T-helper 1 cell (primary cell): ENCODE measurements at regions not wholly inside any gene's neighbourhood (a gene's known extent, or its start where the extent isn't known, plus 50 kb on each side); places are given as distances from the start of the nearest gene placed in this dataset.
"Not testable (repeated sequence)": the region's sequence is repeated elsewhere in the genome, so short reads cannot be mapped to it uniquely, and the experiment has no call there.

Experiments used
- DNase-seq, 5 donors: peaks; one replicate each; pipeline ENCODE4 v3.0.0-alpha.2; 2012 to 2020

DNA sequence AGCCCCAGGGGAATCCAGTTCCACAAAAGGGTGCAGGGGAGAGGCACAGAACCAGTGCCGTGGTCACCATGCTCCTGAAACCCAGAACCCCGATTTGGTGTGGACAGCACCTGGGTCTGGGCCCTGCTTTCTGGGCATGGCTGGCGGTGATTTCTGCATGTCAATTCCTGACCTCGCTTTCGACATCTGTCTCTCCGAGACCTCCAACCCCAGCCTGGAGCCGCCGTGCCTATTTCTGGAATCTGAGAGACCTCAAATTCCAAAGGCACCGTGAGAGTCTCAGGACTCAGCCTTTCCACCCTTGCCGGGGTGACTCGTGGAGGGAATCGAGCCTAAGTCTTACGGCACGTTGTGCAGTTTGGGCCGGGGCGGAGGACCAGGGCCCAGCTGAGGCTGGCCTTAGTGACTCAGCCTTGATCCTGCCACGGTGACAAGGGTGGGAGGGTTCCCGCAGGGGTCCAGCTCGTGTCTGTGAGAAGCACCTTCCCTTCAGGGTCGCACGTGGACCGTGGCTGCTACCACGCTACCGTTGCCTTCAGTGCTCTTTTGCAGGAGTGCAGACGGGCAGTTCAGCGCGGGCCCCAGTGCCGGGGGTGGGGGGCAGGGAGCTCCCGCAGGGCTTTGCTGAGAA, 133.7 kb downstream of the PXDC1 start:
- DNase-seq, result no peak

DNA sequence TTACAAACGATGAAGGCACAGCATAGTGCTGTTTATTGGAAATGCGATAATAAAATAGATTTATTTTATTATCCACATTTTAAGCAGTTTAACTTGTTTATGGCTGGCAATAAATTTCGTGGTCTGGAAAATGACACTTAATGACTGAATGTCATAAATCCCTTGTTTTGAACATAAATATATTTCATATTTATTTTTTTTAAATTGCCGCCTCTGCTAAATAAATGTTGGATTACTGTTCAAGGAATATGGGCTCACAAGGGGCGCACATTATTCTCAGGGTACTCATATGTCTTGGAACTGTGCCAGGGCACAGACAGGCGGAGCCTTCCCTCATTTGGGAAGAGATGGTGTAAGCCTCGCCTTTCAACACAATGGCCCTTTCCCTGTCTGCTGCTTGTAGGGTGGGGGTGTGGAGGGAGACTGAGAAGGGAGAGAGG, 134.3 kb downstream of the PXDC1 start:
- no peak for DNase-seq

DNA sequence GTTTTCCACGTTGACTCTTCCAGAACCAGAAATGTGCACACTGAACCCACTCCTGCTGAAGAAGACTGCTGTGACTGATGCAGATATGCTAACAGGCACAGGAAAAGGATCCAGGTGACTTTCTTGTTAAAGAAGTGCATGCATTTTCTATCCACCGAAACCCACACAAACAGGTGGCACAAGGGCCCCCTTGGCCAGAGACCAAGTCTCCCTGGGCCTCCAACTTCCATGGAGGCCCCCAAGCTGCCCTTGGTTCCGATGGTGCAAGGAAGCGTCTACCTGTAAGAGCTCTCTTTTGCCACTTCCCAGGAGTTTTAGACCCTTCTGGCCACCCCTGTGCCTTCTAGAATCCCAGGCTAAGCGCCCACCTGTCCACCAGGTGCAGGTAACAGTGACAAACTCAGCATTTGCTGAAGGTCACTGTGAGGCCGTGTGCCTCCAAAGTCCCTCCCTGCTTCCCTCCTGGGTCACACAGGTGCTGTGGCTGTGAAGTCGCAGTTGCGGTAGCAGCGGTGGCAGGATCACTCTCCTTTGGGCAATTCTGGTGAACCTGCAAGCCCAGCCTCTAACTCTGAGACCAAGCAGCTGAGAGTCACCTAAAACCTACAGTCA, 134.8 kb downstream of the PXDC1 start:
- no peak for DNase-seq

DNA sequence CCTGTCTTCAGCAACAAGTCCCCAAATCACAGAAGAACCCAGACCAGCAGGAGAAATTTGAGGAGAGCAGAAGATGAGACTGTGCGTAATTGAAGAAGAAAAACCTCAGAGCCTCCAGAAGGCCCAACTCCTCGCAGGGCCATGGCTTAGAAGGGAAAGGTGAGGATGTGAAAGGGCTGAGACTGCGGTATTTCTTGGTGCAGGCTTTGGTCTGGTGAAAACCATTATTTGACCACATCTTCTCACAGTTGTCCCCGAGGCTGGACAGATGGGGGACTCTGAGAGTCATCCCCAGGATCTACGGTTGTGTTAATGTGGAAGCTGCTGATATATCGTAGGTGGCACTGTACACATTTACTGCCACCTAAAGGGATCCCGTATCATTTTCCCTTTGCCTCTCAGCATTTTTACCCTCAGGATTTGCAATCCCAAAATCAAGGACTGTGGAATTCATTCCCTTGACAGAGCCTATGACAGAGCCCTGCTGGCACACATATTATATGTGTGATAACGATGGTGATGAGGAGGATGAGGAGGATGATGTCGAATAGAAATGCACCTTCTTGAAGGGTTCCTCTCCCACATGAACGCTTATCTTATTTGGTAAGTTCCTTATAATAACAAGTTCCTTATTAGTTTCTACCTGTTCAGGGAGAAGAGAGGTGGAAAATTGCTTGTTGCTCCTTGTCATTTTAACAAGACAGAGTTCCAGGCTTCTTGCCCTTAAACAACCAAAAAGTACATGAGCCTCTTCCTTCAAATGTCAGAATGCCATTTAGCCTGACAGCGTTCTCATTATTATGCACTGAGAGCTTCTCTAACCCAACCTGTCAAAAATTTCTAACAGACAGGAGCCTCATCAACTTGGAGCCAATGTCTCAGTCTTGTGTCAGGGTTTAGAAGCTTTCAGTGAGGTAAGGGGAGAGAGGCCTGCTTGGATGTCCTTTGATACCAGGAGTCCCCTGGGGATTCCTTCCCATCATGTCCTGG, 135.8 kb downstream of the PXDC1 start:
- DNase-seq, result no peak

DNA sequence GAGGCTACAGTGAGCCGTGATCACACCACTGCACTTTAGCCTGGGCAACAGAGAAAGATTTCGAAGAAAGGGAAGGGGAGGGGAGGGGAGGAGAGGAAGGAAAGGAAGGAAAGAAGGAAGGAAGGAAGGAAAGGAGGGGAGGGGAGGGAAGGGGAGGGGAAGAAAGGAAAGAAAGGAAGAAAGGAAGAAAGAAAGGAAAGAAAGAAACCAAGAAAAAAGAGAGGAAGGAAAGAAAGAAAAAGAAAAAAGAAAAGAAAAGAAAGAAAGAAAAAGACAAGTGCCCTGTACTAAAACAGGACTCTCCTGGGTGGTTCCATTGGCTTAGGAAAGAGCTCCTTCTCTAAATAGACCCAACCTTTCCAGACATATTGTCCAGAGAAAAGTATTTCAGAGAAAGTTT, 136.6 kb downstream of the PXDC1 start:
- DNase-seq, result no peak

DNA sequence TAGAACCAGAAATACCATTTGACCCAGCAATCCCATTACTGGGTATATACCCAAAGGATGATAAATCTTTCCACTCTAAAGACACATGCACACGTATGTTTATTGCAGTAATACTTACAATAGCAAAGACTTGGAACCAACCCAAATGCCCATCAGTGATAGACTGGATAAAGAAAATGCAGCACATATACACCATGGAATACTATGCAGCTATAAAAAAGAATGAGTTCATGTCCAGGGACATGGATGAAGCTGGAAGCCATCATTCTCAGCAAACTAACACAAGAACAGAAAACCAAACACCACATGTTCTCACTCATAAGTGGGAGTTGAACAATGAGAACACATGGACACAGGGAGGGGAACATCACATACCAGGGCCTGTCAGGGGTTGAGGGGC, 137.9 kb downstream of the PXDC1 start:
- not testable (repeated sequence) for DNase-seq

DNA sequence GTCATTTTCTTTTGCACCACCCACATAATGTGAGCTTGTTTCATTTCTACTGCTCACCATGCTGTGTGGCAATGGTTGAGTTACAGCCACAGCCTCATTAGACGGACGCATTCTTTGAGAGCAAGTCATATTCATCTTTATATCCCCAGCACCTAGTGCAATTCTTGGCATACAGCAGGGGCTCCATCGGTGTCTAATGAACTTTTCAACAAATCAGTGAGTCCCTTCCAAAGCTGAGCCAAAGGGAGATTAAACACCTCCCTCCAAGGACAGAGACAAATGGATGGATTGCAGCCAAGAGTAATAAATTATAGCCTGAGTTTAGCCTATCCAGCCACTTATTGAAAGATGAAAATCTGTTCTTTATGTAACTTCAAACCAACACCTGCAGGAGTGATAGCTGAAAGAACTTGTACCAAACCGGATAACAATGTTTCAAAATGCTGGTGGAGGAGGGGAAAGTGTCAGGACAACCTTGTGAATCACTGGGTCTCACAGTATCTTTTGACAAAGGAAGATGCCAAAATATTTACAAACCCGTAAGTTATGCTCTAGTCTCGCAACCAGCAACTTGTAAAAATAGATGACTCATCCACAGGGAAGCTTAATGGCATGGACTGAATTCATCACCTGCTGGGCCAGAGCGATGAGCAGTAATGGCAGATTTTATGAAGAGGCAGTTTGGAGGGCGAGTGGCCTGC, 139.0 kb downstream of the PXDC1 start:
- no peak for DNase-seq

DNA sequence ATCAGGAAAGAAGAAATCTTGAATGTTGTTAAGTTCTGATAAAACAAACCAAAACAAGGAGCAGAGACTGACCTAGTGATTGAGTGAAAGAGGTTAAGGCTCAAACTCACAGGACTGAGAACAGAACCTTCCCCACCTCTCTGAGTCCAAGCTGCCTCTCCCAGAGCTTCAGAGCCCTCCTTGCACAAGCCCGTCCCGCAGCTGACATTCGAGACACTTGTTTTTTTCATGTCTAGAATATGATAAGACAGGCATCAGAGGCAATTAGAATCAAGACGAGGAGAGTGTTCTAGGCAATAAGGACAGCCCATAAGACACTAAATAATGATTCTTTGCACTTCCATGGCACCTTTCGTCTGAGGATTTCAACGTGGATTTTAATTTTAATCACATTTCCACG, 140.6 kb downstream of the PXDC1 start:
- DNase-seq, result no peak

DNA sequence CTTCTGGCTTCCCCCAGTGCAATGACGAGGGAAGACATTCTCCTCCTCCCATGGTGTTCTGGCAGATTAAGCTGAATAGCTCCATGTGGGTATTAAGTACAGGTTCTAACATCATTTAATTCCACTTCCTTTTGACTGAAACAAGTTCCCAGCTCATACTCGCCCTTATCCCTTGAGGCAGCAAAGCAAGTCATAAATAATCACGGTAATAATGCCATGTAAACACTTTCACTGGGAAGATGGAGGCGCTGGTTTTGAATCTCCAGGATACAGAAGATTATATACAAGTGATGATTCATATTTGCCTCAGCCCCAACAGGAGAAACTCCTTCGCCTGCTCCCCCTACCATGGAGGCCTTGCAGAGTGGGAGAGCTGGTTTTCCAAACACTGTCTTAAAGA, 141.3 kb downstream of the PXDC1 start:
- no peak for DNase-seq

DNA sequence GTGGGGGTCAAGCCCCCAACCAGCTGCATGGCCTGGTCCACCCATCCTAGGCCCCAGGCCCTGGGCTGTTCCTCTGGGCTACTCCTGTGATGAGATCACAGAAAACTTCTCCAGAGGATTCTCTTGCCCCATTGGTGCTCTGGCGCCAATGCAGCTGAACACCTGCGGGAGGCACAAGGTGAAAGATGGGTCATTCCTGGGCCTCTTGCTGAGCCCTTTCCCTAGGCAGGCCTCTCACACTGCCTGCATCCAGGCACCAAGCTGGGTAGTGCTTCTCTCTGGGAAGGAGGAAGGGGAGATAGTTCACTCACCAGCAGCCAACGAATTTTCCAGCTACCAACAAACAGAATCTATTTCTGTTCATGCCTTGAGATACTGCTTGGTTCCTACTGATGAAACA, 142.1 kb downstream of the PXDC1 start:
- no peak for DNase-seq

DNA sequence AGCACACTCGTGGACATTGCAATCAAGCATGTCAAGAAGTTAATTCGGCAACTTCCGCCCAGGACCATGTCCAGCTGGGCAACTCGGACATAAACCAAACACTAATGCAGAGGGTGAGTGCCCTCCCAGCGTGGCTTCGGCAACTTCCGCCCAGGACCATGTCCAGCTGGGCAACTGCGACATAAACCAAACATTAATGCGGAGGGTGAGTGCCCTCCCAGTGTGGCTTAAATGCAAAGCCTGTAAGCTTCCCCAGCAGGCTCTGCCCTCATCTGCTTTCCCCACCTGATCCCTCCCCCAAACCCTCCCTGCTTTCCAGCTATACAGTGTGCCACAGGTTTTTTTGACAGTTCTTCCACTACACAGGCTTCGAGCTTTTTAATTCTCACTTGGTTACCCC, 143.4 kb downstream of the PXDC1 start:
- DNase-seq, result no peak

DNA sequence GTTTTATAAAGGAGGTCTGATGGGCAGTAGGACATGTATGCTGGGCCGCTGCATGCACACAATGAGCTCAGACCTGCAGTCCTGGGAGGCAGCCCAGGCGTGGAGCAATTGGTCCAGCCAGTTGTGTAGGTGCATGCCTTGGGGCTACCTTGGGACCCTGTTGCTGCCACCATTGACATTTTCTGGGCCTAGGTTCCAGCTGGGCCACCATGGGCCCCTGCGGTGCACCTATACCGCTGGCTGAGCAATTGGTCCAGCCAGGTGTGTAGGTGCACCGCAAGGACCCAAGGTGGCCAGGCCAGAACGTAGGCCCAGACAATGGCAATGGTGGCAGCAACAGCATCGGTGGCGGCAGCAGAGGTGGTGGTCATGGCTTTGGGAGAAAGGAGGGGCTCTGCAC, 143.9 kb downstream of the PXDC1 start:
- DNase-seq, result no peak

DNA sequence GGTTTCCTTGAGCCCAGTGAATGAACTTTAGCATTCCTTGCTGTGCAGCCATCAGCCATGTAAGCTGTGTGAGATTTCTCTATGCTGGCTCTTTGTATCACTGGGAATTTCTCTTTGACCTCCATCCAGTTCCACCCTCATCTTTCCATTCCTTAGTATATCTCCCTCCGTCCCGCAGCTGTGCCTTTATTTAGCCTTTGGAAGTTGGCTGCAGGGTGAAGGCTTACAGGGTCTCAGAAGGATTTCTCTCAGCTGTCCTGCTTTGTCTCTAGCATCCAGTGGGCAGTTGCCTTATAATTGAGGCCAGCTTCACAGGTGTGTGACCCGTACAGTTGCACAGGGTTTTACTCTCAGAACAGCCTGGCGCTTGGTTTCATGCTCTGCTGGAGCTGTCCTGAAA, 144.3 kb downstream of the PXDC1 start:
- no peak for DNase-seq

DNA sequence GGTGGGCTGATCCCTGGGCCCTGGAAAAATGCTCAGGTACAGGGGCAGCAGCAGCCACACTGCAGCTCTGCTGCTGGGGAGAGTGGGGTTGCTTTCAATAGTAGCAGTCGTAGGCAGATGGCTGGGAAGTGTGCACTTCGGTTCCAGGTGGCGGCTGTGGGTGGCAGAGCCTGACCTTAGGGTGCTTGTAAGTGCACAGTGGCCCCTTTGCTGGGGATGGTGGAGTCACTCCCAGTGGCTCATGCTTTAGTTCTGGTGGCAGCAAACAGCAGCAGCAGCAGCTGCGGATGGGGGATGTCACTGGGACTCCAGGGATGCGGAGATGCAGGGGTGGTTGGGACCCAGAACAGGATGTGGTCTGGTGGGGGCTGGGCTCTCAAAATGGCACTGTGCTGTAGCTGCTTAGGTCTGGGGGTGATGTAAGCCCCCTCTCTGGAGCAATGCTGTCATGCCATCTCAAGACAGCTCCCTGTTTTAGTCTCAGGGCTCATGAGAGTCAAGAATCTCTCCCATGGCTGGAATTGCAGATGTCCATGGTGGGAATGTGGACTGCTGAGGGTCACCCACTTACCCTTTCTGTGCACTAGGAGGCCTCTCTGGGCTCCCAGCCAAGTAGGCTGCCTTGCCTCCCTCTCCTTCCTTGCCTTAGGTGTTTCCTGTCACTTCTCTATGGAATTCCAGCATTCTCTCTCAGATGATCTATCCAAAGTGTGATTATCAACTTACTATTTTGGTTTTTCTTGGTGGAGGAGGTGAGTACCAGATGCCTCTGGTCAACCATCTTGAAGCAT, 146.7 kb upstream of the SLC22A23 start:
- DNase-seq, result no peak

DNA sequence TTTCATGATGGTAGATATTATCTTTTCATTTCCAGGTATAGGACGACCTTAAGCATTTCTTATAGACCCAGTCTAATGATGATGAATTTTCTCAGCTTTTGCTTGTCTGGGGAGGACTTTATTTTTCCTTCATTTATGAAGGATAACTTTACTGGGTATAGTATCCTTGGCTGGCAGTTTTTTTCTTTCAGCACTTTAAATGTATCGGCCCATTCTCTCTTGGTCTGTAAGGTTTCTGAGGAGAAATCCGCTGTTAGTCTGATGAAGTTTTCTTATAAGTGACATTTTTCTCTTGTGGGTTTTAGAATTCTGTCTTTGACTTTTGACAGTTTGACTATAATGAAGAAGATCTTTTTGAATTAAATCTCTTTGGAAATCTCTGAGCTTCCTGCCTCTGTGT, 144.7 kb upstream of the SLC22A23 start:
- DNase-seq, result no peak

DNA sequence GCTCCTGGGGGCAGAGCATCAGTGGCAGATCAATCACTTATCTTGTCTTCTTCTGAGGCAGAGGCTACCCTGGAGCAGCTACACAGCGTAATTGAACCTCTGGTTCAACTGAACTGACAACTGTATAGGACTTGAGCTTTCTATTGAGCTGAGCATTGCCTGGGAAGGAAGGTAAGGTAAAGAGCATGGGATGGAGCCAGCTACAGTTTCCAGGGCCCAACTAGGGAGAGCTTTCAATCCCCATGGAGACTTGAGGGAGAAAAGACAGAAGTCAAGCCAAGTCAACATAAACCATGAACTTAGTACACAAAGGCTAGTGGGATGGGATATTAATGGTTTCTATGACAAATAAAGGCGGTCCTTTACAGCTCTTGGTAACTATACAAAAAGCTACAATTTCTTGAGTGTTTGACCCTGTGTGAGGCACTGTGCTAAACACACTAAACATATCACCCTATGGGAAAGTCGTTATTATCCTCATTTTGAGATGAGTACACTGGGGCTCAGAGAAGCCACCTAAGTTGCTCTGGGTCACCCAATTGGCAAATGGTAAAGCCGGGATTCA, 140.7 kb upstream of the SLC22A23 start:
- DNase-seq, result no peak

DNA sequence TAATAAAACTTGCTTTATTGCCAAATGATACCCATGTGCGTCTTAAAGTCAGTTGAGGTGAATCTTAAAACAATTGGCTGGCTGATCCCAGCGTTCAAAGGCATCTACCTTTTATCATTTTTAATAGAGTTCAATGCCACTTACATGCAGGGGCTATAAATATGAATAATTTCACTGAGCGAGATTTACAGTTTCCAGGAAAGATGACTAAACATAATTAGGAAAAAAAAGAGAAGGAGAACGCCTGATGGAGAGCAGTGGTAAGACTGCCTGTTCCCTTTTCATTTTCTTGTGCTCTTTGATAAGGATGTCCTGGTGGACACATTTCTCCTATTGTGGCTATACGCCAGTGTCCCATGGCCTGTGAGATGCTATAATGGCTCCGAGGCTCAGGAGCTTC, 139.9 kb upstream of the SLC22A23 start:
- no peak for DNase-seq

DNA sequence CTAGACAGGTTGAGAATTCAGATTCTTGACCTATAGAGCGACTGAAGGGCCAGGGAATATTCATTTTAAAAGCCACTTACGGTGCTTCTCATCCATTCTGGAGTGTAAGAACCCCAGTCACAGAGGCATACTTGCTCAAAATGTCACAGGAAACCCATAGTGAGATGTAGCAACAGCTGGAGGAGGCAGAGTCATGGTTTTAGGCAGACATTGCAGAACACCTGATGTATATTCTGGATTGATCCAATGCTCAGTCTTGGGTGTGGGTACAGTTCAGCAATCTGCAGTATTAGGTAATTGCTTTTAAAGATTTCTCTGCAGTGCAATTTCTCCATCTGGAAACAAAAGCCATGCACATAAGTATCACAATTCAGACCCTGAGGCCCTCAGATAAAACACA, 137.4 kb upstream of the SLC22A23 start:
- DNase-seq, result no peak

DNA sequence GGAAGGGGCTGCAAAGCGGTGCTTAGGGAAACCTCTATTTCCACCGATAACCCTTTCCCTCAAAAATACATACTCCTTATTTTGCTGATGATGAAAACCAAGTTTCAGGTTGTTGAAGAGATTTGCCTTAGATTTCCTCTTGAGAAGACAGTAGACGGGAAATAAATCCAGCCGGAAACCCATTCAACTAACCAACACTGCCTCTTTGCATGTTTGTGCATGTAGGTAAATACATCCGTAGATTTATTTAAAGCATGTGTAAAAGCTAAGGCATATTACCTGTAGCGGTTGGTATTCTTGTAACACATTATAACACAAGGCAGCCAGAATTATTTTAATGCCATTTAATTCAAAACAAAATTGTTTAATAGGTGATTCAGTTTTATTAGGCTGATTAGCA, 136.3 kb upstream of the SLC22A23 start:
- no peak for DNase-seq

DNA sequence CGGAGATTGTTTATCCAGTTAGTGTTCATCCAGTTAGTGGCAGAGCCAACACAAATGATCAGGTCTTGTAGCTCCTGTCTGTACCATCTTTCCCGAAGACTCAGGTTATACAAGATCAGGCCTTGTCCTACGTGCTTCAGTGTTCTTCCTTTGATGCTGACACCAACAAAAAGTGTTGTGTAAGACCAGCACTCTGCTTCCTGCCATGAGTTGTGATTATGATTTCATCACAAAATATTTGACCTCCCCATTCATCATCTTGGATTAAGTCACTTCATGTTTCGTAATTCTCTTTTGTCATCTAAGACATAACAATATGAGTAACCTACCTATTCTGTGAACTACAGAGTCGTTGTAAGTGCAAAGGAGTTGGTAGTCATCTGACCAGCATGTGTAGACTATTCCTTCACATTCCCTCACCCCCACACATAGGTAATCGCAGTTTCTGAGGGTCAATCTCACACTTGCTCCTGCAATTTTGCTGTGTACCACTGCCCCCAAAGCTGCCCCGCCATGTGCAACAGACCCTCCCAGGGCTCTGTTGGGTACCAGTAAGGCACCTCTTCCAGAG, 135.6 kb upstream of the SLC22A23 start:
- DNase-seq, result no peak

DNA sequence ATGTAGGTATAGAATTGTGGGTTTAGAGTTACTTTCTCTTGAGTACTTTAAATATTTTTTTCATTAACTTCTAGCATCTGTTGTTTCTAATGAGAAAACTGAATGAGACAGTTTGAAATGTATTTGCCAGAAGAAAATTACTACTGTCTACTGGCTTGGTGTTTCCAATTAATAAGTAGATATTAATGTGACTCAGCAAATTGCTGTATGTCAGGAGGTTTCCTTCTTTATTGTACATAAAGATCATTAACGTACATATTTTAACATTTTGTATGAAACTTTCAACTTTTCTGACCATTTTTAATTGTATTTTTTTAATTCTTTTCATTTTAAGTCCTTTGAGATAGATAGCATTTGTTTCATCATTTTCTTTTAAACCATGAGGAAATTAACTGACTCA, 135.1 kb upstream of the SLC22A23 start:
- DNase-seq, result no peak

DNA sequence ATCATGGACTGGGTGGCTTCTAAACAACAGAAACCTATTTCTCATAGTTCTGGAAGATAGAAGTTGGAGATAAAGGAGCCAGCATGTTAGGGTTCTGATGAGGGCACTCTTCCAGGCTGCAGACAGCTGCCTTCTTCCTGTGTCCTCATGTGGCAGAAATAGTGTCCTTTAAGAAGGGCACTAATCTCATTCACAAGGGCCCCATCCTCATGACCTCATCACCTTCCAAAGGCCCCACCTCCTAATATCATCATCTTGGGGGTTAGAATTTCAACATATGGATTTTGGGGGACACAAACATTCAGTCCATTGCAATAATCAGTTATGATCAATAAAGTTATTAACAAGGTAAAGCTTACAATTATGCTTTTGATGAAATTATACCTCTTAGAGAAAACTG, 130.8 kb upstream of the SLC22A23 start:
- DNase-seq, result no peak
